ENCODE measurements at regions not wholly inside any gene's neighbourhood (a gene's known extent, or its start where the extent isn't known, plus 50 kb on each side); places are given as distances from the start of the nearest gene placed in this dataset.

DNA sequence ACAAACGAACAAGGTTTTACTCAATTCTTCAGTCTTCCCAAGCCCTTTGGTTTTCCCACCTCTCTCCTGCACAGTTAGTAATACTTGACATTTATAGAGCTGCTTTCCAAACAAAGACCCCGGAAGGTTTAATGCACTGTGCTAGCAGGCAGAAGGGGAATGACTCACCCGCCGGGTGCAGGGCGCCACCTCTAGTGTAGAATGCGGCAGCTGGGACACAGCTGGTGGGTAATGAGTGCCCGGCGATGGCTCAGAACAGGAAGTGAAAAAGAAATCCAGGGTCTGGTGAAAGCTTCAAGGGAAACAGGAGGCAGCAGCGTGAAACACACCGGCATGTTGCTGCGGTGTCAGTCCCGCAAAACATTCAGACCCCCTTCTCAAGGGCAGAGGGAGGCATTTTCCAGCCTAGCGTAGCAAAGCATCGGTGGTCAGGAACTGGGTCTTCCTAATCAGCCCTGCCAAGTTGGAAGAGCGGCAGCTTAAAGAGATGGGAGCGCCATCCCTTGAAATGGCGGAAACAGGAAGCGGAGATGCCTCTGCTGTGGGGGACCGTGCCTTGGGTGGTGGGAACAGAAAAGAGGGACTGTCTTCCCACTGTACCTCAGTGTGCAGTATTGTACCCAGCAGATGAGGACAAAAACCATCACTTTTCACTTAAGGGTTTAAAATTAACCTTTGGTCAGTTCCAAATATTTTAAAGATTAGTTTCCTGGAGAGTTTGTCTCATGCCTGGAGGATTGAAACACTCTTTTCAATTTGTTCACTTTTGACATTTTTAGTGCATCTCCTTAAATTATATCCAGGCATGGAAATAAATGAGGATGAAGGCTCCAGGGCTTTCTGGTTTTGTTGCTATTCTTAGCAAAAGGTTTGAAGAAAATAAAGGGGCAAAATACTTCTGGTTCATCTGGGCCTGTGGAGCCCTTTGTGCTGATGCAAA lies 160.7 kb upstream of the MCTP2 start:
- TF ChIP-seq, protein P1, sequence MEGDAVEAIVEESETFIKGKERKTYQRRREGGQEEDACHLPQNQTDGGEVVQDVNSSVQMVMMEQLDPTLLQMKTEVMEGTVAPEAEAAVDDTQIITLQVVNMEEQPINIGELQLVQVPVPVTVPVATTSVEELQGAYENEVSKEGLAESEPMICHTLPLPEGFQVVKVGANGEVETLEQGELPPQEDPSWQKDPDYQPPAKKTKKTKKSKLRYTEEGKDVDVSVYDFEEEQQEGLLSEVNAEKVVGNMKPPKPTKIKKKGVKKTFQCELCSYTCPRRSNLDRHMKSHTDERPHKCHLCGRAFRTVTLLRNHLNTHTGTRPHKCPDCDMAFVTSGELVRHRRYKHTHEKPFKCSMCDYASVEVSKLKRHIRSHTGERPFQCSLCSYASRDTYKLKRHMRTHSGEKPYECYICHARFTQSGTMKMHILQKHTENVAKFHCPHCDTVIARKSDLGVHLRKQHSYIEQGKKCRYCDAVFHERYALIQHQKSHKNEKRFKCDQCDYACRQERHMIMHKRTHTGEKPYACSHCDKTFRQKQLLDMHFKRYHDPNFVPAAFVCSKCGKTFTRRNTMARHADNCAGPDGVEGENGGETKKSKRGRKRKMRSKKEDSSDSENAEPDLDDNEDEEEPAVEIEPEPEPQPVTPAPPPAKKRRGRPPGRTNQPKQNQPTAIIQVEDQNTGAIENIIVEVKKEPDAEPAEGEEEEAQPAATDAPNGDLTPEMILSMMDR (IDR thresholded peaks at IDR 0.05): no peak
- ATAC-seq: no peak
- Histone ChIP-seq H3K36me3 (no peaks in the 10 kb centered on the region), H3K27me3 (peaks cover 0 to 3% (median 0%) of the 10 kb centered on the region in 7 donors), H3K4me1 (no peaks in the 10 kb centered on the region), H3K9me3 (peaks cover 0 to 29% (median 6%) of the 10 kb centered on the region in 11 donors), H3K4me3 (no peak overlapping the region), H3K27ac (no peak overlapping the region)
- no peak for DNase-seq
- WGBS, 2 donors: 81% methylated on average over 19 of the region's 19 CpGs
- intact Hi-C loops (cut with DNase I): loop anchor here in 1 of 10 donors (10.0 kb wide), 1 partner anchor 66 kb away; no protein-coding TSS in a partner anchor

DNA sequence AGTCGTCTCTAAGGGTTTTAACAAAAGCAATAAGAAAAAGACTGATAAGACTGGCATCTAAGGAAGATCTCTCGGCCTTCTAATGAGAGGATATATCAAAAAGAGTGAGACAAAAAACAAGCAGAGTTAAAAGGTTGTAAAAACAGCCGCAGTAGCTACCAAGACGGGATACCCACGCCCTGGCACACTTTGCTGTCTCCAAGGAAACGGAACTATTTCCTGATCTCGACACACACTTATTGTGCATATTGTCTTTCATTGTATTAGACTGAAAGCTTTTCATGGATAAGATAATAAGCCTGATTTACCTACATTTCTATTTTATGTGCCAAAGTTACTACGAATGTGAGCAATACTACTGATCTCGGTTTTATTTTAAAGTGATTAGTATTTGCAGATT lies 161.5 kb upstream of the MCTP2 start:
- Histone ChIP-seq H3K4me1 (no peaks in the 10 kb centered on the region), H3K36me3 (no peaks in the 10 kb centered on the region), H3K27ac (no peak overlapping the region), H3K27me3 (peaks cover 0 to 3% (median 0%) of the 10 kb centered on the region in 7 donors), H3K4me3 (no peak overlapping the region), H3K9me3 (peaks cover 0 to 29% (median 6%) of the 10 kb centered on the region in 11 donors)
- DNase-seq (no peak), ATAC-seq (no peak)
- 72 to 81% methylated on average over 9 of the region's 9 CpGs for WGBS, 2 donors
- intact Hi-C loops (cut with DNase I): loop anchor here in 1 of 10 donors (10.0 kb wide), 1 partner anchor 65 kb away; no protein-coding TSS in a partner anchor
- TF ChIP-seq, protein P1 (IDR thresholded peaks at IDR 0.05): no peak

DNA sequence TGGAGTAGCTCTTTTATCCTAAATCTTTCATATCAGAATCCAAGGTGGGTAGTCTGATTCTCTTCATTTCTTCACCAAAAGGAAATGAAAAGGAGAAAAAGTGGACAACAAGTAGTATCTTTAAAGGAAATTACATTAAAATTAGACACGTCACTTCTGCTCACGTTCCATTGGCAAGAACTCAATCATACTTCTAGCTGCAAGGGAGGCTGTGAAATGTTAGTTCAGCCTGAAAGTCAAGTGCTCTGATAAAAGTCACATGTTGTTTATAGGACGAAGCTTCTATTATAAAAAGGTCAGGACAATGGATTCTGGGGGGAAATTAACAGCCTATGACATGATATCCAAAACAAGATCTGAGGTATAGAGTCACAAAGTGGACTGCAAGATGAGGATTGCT lies 164.6 kb upstream of the MCTP2 start:
- no peaks in the 10 kb centered on the region for H3K36me3 ChIP-seq
- TF ChIP-seq, protein P1 (IDR thresholded peaks at IDR 0.05): no peak
- DNase-seq (no peak), ATAC-seq (no peak)
- peaks cover 0 to 3% (median 0%) of the 10 kb centered on the region in 7 donors for H3K27me3 ChIP-seq
- peaks cover 0 to 29% (median 6%) of the 10 kb centered on the region in 11 donors for H3K9me3 ChIP-seq
- intact Hi-C loops (cut with DNase I): no loop called here
- no peaks in the 10 kb centered on the region for H3K4me1 ChIP-seq
- no peak overlapping the region for H3K27ac ChIP-seq
- WGBS, 2 donors: 66 to 74% methylated on average over 3 of the region's 3 CpGs
- H3K4me3 ChIP-seq: no peak overlapping the region

DNA sequence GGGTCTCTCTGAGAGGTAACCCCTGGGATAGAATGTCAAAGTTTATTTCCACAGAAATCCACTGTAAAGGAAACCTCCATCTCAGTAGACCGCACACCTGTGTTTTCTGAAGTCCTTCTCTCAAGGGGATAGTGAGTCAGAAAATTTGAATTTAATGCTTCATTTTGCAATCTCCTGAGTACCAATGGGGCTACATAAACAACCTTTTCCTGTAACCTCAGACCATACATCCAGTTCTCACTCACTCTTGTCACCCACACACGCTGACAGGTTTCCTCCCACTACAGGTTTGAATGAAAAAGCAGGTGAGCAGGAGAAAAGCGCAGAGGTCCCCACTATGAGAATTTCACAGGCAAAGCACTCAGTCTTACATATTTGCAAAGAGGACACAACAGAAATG lies 165.3 kb upstream of the MCTP2 start:
- TF ChIP-seq, protein P1 (IDR thresholded peaks at IDR 0.05): no peak
- Histone ChIP-seq H3K9me3 (peaks cover 0 to 29% (median 6%) of the 10 kb centered on the region in 11 donors), H3K27ac (no peak overlapping the region), H3K27me3 (no peaks in the 10 kb centered on the region), H3K4me1 (no peaks in the 10 kb centered on the region), H3K4me3 (no peak overlapping the region), H3K36me3 (no peaks in the 10 kb centered on the region)
- intact Hi-C loops (cut with DNase I): no loop called here
- ATAC-seq (no peak), DNase-seq (no peak)
- 83 to 88% methylated on average over 3 of the region's 3 CpGs for WGBS, 2 donors

Data from heart right ventricle (tissue), 16 donors.